ENCODE measurements at regions not wholly inside any gene's neighbourhood (a gene's known extent, or its start where the extent isn't known, plus 50 kb on each side); places are given as distances from the start of the nearest gene placed in this dataset.

GRCh38 chr14:97838986-97839385 is 1041.8 kb downstream of the VRK1 start:
- DNase-seq: no peak

- no peak for DNase-seq
Observed at GRCh38 chr14:97840159-97840558, 1043.0 kb downstream of the VRK1 start.

GRCh38 chr14:97841762-97842161 is 1044.6 kb downstream of the VRK1 start:
- no peak for DNase-seq

GRCh38 chr14:97843066-97843465 is 1045.9 kb downstream of the VRK1 start:
- DNase-seq: no peak

- no peak for DNase-seq
Observed at GRCh38 chr14:97844042-97844441, 1046.9 kb downstream of the VRK1 start.

GRCh38 chr14:97846156-97846555 is 1049.0 kb downstream of the VRK1 start:
- no peak for DNase-seq

GRCh38 chr14:97848317-97848980 is 1051.3 kb downstream of the VRK1 start:
- DNase-seq: no peak

- no peak for DNase-seq
Observed at GRCh38 chr14:97850466-97850865, 1053.3 kb downstream of the VRK1 start.

GRCh38 chr14:97850886-97851285 is 1053.7 kb downstream of the VRK1 start:
- no peak for DNase-seq

- DNase-seq: no peak
Observed at GRCh38 chr14:97851428-97851995, 1054.3 kb downstream of the VRK1 start.

- DNase-seq: no peak
Observed at GRCh38 chr14:97854918-97855317, 1057.7 kb downstream of the VRK1 start.

- DNase-seq: no peak
Observed at GRCh38 chr14:97866195-97866594, 1069.0 kb downstream of the VRK1 start.

- no peak for DNase-seq
Observed at GRCh38 chr14:97866664-97867063, 1069.5 kb downstream of the VRK1 start.

- DNase-seq: no peak
Observed at GRCh38 chr14:97873291-97873690, 1076.1 kb downstream of the VRK1 start.

GRCh38 chr14:97874394-97874793 is 1077.2 kb downstream of the VRK1 start:
- DNase-seq: no peak

- DNase-seq: no peak
Observed at GRCh38 chr14:97878206-97878605, 1081.0 kb downstream of the VRK1 start.

GRCh38 chr14:97878727-97879126 is 1081.5 kb downstream of the VRK1 start:
- DNase-seq: peak; percentile 55

GRCh38 chr14:97887690-97888089 is 1090.5 kb downstream of the VRK1 start:
- no peak for DNase-seq

GRCh38 chr14:97888331-97888730 is 1091.1 kb downstream of the VRK1 start:
- DNase-seq: no peak

GRCh38 chr14:97891515-97891914 is 1094.3 kb downstream of the VRK1 start:
- DNase-seq: no peak

GRCh38 chr14:97894552-97894951 is 1097.4 kb downstream of the VRK1 start:
- DNase-seq: no peak

GRCh38 chr14:97900196-97900854 is 1103.1 kb downstream of the VRK1 start:
- DNase-seq: no peak

GRCh38 chr14:97902630-97903029 is 1105.4 kb downstream of the VRK1 start:
- no peak for DNase-seq

- DNase-seq: no peak
Observed at GRCh38 chr14:97903821-97904220, 1106.6 kb downstream of the VRK1 start.

- DNase-seq: no peak
Observed at GRCh38 chr14:97912217-97912616, 1115.0 kb downstream of the VRK1 start.

Measured in fibroblast of upper back skin (primary cell).